HG03342 (cell line): ENCODE measurements at regions not wholly inside any gene's neighbourhood (a gene's known extent, or its start where the extent isn't known, plus 50 kb on each side); places are given as distances from the start of the nearest gene placed in this dataset.

Source experiments
- ATAC-seq: cut with Tn5 transposase; IDR thresholded peaks from one replicate; pipeline ENCODE4 v1.9.1; 2021; ENCODE audit warnings: mild to moderate bottlenecking, moderate library complexity; ENCODE audit not compliant: unreplicated experiment

- no peak for ATAC-seq
Measured at GRCh38 chr4:62199291-62199810, 999.2 kb downstream of the ADGRL3 start.

- no peak for ATAC-seq
Measured at GRCh38 chr4:62196338-62196737, 996.2 kb downstream of the ADGRL3 start.

DNA sequence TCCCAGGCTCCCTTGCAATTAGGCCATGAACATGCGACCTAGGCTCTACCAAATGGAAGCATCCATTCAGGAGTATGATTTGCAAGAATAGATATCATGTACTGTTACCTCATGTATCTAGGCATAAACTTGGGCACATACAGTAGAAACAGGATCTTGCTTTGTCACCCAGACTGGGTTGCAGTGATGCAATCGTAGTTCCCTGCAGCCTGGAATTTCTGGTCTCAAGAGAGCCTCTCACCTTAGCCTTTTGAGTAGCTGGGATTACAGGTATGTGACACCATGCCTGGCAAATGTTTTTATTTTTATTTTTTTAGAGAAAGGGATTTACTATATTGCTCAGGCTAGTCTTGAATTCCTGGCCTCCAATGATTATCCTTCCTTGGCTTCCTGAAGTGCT lies 994.2 kb downstream of the ADGRL3 start:
- ATAC-seq = no peak

- ATAC-seq = no peak
Measured at GRCh38 chr4:62193761-62194160, 993.6 kb downstream of the ADGRL3 start.

DNA sequence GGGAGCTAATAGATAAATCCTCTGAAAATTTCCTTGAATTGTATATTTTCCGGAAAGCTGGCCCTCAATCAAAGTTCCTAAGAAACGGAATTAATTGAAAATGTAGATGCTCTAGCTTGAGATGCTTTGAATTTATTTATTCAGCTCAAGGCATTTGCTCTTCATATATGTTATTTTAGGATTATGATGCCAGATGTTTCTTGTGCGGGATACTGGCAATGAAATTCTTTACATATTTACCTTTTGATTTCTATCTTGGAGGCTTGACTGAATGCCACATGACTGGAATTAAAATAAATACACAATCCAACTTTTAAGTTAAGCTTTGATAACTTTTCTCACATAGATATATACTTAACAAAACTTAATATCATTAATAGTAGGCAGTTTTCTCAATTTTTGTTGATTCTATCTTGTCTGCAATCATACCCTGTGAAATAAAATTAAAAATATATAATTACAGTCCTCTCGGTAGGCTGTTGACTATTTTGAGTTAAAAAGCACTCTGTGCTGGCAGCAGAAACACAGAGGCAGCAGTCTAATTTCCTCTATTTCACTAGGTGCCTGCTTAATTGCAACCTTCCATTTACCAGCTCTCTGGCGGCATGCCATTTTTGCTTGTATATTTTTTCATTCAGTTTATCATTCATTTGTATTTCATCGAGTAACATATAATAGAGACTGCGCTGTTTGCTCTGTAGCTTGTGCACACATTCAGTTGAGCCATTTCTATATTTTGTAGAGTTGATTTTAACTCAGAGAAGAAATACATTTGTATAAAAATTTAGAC lies 991.5 kb downstream of the ADGRL3 start:
- ATAC-seq = no peak

GRCh38 chr4:62170235-62170634 lies 970.1 kb downstream of the ADGRL3 start:
- no peak for ATAC-seq

- no peak for ATAC-seq
Measured at GRCh38 chr4:62168681-62169080, 968.6 kb downstream of the ADGRL3 start.

DNA sequence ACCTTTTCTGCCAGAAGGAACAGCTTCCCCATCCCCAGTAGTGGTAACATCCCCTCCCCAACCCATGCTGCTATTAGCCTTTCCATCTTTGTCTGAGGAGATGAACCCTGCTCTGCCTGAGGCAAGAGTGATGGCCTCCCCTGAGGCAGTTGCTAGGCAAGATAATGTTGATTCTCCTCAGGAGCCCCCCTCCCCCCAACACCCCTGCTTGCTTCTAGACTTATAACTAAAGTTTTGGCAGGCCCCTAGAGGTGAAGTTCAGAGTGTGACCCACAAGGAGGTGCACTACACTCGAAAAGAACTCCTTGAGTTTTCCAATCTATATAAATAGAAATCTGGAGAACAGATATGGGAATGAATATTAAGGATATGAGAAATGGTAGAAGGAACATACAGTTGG lies 962.5 kb downstream of the ADGRL3 start:
- ATAC-seq = no peak

- no peak for ATAC-seq
Measured at GRCh38 chr4:62161446-62161845, 961.3 kb downstream of the ADGRL3 start.

DNA sequence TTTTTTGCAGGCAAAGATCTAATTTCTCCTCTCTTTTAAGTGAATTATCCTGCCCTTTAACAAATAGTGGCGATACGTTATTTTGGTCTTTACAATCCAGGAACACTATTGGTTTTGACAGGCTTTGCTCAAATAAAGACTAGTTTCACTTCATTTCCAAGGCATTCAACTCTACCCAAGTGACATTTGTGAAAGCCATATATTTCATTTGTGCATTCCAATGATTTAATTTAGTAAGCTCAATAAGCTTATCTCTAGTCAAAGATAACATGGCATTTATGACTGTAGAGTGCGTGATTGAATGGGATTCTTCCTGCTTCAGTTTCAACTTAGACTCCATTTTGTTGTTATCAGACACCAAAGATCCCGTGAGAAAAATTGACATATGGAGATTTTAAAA lies 959.8 kb downstream of the ADGRL3 start:
- no peak for ATAC-seq

DNA sequence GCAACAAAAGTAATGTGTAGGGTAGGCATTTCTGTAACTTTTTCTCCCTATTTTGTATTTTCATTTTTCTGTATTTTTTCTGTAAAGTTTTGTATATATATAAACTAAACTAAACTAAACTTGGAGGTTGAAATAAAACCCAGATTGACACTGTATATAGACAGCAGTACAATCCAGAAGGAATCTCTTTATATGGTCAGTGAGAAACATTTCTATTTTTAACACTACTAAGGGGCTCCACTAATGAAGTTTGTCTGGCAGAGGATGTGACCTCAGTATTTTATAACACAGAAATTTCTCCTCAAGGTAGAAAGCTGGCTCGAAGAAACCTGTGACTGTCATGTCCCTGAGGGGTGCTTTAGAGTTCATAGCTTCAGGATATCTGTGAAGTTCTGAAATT lies 959.2 kb downstream of the ADGRL3 start:
- ATAC-seq = no peak

DNA sequence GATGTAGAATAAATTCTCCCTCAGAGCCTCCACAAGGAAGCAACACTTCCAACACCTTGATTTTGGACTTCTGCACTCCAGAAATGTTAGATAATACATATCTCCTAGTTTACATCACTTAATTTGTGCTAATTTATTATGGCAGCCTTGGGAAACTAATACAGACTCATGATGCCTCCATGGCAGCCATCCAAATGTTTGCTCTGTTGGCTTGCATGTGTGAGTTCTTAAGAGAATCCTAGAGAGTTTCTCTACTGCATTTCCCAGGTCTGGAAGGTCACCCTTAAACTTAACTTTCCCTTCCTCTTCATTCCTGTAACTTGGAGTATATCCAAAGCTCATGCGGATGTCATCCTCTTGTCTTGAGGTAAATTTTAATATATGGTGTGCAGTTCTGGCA lies 956.1 kb downstream of the ADGRL3 start:
- no peak for ATAC-seq

GRCh38 chr4:62145276-62145675 lies 945.1 kb downstream of the ADGRL3 start:
- ATAC-seq = no peak

- no peak for ATAC-seq
Measured at GRCh38 chr4:62144431-62144830, 944.3 kb downstream of the ADGRL3 start.

- no peak for ATAC-seq
Measured at GRCh38 chr4:62135565-62136156, 935.5 kb downstream of the ADGRL3 start.

DNA sequence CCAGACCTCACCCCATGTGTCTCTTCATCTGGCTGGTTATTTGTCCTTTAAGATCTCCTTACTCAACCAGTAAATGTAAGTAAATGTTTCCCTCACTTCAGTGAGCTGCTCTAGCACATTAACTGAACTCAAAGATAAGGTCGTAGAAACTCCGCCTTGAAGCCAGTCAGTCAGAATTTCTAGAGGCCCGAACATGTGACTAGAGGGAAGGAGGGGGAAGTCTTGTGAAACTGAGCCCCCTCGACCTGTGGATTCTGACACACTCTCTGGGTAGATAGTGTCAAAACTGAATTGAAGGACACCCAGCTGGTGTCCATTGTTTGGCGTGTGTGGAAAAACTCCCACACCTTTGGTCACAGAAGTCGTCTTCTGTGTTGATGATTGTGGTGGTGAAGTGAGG lies 933.9 kb downstream of the ADGRL3 start:
- no peak for ATAC-seq

GRCh38 chr4:62133101-62133897 lies 933.2 kb downstream of the ADGRL3 start:
- no peak for ATAC-seq

- ATAC-seq = no peak
Measured at GRCh38 chr4:62131049-62131448, 930.9 kb downstream of the ADGRL3 start.

- ATAC-seq = no peak
Measured at GRCh38 chr4:62130637-62131036, 930.5 kb downstream of the ADGRL3 start.

DNA sequence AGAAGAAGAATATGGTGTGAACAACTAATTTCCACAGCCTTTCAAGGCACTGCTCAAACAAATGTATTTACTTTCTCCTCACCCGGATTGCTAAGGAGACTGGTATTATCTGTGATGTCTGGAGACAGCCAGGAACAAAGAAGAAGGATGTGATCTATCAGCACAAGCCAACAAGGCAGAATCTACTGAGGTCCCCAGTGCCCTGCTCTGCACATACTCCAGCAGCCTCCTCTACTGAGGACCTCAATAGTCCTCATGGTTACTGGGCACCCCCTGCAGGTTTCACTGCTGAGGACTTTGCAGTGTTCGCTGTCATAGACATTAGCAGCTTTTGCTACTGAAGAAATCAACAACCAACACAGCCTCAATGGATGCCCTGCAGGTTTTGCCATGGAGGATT lies 930.1 kb downstream of the ADGRL3 start:
- ATAC-seq = no peak
